Testis (tissue), 2 donors: ENCODE measurements at regions not wholly inside any gene's neighbourhood (a gene's known extent, or its start where the extent isn't known, plus 50 kb on each side); places are given as distances from the start of the nearest gene placed in this dataset.

Source experiments
- DNase-seq: peaks from one replicate; pipeline ENCODE4 v3.0.0-alpha.2; 2019
- H3K27ac ChIP-seq, 2 donors: fragments of 200-600 bp; sonication (generic); one replicate each; pipeline ENCODE4 v1.5.1; 2019
- H3K27me3 ChIP-seq: fragments of 200-600 bp; sonication (generic); one replicate; pipeline ENCODE4 v1.5.1; 2019
- H3K36me3 ChIP-seq: fragments of 200-600 bp; sonication (generic); one replicate; pipeline ENCODE4 v1.5.1; 2017; ENCODE audit warnings: low read depth; ENCODE audit errors: missing control alignments
- H3K4me1 ChIP-seq: fragments of 200-600 bp; sonication (generic); one replicate; pipeline ENCODE4 v1.5.1; 2019
- H3K4me3 ChIP-seq, 2 donors: fragments of 200-600 bp; sonication (generic); one replicate each; pipeline ENCODE4 v1.5.1; 2017 to 2019
- H3K9me3 ChIP-seq: fragments of 200-600 bp; sonication (generic); one replicate; pipeline ENCODE4 v1.5.1; 2017
- CTCF ChIP-seq, 3 experiments: fragments of 450-650 bp in 2 of 3; fragments of 200-600 bp in 1 of 3; sonication (generic) in 1 of 3; IDR thresholded peaks; one replicate each; pipeline ENCODE4 v1.5.1; 2016 to 2019; ENCODE audit warnings: antibody characterized with exemption in 3 of 3, mild to moderate bottlenecking in 2 of 3, moderate library complexity in 1 of 3
- POLR2A ChIP-seq: fragments of 450-650 bp; IDR thresholded peaks from one replicate; pipeline ENCODE4 v1.6.1; 2017; ENCODE audit warnings: antibody characterized with exemption, mild to moderate bottlenecking, moderate library complexity
- WGBS, 2 donors: methylation state at CpG; one replicate each; pipeline ENCODE4 v1.1.5; 2018; 5-methylcytosine and 5-hydroxymethylcytosine counted together
- intact Hi-C: fragments of 100-400 bp; cut with DNase I; formaldehyde crosslinking; loops from one replicate; pipeline ENCODE4 v1.15.1; 2023; ENCODE audit warnings: low total_unique reads

DNA sequence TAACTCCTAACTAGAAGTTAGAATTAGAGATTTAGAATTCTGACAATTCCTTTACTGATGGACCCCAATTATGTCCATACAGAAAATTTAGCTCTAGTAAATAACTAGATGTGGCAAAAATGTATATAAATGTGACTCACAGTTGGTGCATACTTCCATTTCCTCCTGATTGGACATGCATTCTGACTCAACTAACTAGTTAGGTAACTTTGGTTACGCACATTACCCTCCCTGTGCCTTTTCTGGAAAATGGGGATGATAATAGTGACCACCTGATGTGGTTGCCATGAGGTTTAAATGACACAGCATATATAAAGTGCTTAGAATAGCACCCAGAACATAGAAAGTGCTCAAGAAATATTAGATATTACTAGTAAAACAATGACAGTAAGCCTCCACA is 550.0 kb upstream of the SALL1 start:
- Histone ChIP-seq H3K4me3 (no peak overlapping the region), H3K36me3 (no peaks in the 10 kb centered on the region), H3K4me1 (no peaks in the 10 kb centered on the region), H3K27ac (no peak overlapping the region), H3K27me3 (no peaks in the 10 kb centered on the region), H3K9me3 (no peaks in the 10 kb centered on the region)
- intact Hi-C loops, result no loop called here
- no peak for DNase-seq
- TF ChIP-seq POLR2A, result no peak
- no peak for TF ChIP-seq CTCF (IDR thresholded peaks at IDR 0.05)
- WGBS, 2 donors, result 89 to 95% methylated on average over 1 of the region's 1 CpG

DNA sequence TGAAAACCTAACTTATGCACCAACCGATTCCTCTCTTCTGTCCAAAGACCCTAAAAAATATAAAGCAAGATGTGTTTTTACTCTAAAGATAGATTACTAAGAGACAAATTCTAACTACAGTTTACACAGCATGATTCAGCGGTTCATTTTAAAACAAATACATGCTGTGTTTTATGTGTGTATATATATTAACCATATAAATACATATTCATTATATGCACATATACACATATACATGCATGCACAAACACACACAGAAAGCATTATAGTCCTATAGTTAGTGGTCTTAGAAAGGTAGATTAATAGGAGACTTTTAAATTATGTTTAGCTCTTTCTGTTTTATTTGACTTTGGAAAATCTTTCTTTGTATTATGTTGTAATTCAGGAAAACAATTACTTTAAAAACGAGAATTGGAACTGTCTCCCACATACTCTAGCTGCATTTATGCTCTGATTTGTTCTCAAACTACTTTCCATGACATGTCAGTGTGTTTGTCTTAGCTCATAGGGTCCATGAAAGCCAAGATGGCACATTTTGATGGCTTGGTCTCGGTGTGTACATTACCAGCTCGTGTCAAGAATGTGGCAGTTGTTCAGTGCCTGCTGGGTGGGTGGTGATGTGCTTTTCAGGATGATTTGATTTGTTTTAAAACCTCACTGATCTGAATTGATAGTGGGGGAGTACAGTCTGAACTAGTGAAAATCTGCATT is 548.8 kb upstream of the SALL1 start:
- TF ChIP-seq CTCF (IDR thresholded peaks at IDR 0.05), result no peak
- TF ChIP-seq POLR2A, result no peak
- H3K4me3 ChIP-seq, result no peak overlapping the region
- WGBS, 2 donors, result 81% methylated on average over 5 of the region's 5 CpGs
- H3K9me3 ChIP-seq, result no peaks in the 10 kb centered on the region
- no peak overlapping the region for H3K27ac ChIP-seq
- intact Hi-C loops, result no loop called here
- no peaks in the 10 kb centered on the region for H3K36me3 ChIP-seq
- no peaks in the 10 kb centered on the region for H3K4me1 ChIP-seq
- no peak for DNase-seq
- no peaks in the 10 kb centered on the region for H3K27me3 ChIP-seq

DNA sequence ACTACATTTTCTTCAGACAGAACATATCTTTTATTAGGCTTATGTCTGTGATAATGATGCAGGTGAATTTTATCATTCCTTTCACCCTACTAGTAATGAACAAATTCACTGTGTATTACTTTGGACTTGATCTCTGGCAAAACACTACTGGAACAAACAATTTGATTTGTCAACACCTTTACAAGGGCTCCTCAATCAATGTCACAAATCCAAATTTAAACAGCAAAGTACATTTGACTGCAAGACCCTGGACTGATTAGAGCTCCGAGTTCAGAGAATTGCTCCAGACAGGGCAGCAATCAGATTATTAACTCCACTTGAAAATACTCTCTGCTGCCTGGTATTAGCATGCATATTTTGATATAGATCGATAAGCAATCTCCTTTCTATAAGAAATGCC is 547.6 kb upstream of the SALL1 start:
- H3K27ac ChIP-seq, result no peak overlapping the region
- no peaks in the 10 kb centered on the region for H3K27me3 ChIP-seq
- 83 to 88% methylated on average over 2 of the region's 2 CpGs for WGBS, 2 donors
- no peak overlapping the region for H3K4me3 ChIP-seq
- DNase-seq, result no peak
- H3K9me3 ChIP-seq, result no peaks in the 10 kb centered on the region
- TF ChIP-seq CTCF (IDR thresholded peaks at IDR 0.05) (no peak), POLR2A (no peak)
- H3K4me1 ChIP-seq, result no peaks in the 10 kb centered on the region
- intact Hi-C loops, result no loop called here
- H3K36me3 ChIP-seq, result no peaks in the 10 kb centered on the region

- Histone ChIP-seq H3K36me3 (no peaks in the 10 kb centered on the region), H3K27ac (no peak overlapping the region), H3K9me3 (no peaks in the 10 kb centered on the region), H3K4me3 (no peak overlapping the region), H3K4me1 (no peaks in the 10 kb centered on the region), H3K27me3 (no peaks in the 10 kb centered on the region)
- WGBS, 2 donors, result 67 to 75% methylated on average over 2 of the region's 2 CpGs
- intact Hi-C loops, result no loop called here
- DNase-seq, result no peak
- TF ChIP-seq CTCF (IDR thresholded peaks at IDR 0.05) (no peak), POLR2A (no peak)
These were observed 546.4 kb upstream of the SALL1 start for GRCh38 chr16:51697454-51697853.

DNA sequence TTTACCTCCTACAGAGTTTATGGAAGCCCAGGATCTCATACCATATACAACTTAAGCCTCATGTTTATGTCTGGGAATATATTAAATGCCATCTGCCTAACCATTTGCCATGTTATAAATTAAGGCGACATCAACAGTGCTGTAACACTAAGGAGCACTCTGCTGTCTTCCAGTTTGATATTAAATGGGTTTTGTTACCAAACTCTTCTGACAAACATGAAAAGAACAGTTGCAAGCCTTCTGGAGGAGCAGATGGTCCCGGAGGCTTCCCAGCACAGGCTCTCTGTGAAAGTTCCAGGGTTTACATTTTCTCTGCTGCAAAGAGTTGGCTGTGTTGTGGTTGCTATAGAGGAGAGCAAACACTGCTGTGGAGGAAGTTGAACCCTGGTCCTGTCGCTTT is 545.3 kb upstream of the SALL1 start:
- Histone ChIP-seq H3K9me3 (no peaks in the 10 kb centered on the region), H3K36me3 (no peaks in the 10 kb centered on the region), H3K4me1 (no peaks in the 10 kb centered on the region), H3K4me3 (no peak overlapping the region), H3K27ac (no peak overlapping the region), H3K27me3 (no peaks in the 10 kb centered on the region)
- intact Hi-C loops, result no loop called here
- 63 to 70% methylated on average over 3 of the region's 3 CpGs for WGBS, 2 donors
- no peak for DNase-seq
- TF ChIP-seq CTCF (IDR thresholded peaks at IDR 0.05), result no peak
- TF ChIP-seq POLR2A, result no peak
